ENCODE measurements at regions not wholly inside any gene's neighbourhood (a gene's known extent, or its start where the extent isn't known, plus 50 kb on each side); places are given as distances from the start of the nearest gene placed in this dataset.

GRCh38 chr5:156147944-156148285 is 179.0 kb upstream of the SGCD start:
- TF ChIP-seq POLR2A (IDR thresholded peaks at IDR 0.05) (no peak), CTCF (IDR thresholded peaks at IDR 0.05) (no peak), EP300 (IDR thresholded peaks at IDR 0.05) (no peak), POLR2AphosphoS5 (IDR thresholded peaks at IDR 0.05) (no peak)
